Hippocampal formation (tissue), 2 donors: ENCODE measurements at regions not wholly inside any gene's neighbourhood (a gene's known extent, or its start where the extent isn't known, plus 50 kb on each side); places are given as distances from the start of the nearest gene placed in this dataset.
A peak's percentile ranks its signal among the peaks of the same experiment; 100 is the strongest.

Source experiments
- DNase-seq, 2 donors: peaks; one replicate each; lab custom pipeline; 2025; lab: John Stamatoyannopoulos, UW

- no peak for DNase-seq
Observed at GRCh38 chr6:71481011-71481410, 192.4 kb downstream of the OGFRL1 start.

GRCh38 chr6:71481801-71482200 lies 193.2 kb downstream of the OGFRL1 start:
- no peak for DNase-seq

- DNase-seq, result no peak
Observed at GRCh38 chr6:71482742-71483141, 194.1 kb downstream of the OGFRL1 start.

GRCh38 chr6:71486461-71486860 lies 197.8 kb downstream of the OGFRL1 start:
- DNase-seq, result no peak

- no peak for DNase-seq
Observed at GRCh38 chr6:71488186-71488585, 199.6 kb downstream of the OGFRL1 start.

GRCh38 chr6:71489736-71490135 lies 201.1 kb downstream of the OGFRL1 start:
- no peak for DNase-seq

GRCh38 chr6:71490876-71491275 lies 202.3 kb downstream of the OGFRL1 start:
- DNase-seq, result no peak

GRCh38 chr6:71491844-71492243 lies 203.2 kb downstream of the OGFRL1 start:
- DNase-seq, result no peak

GRCh38 chr6:71492668-71493067 lies 204.1 kb downstream of the OGFRL1 start:
- DNase-seq, result no peak

- no peak for DNase-seq
Observed at GRCh38 chr6:71496018-71496721, 207.6 kb downstream of the OGFRL1 start.

- no peak for DNase-seq
Observed at GRCh38 chr6:71496722-71497033, 208.1 kb downstream of the OGFRL1 start.

GRCh38 chr6:71498638-71499037 lies 210.0 kb downstream of the OGFRL1 start:
- DNase-seq, result no peak

GRCh38 chr6:71499667-71500066 lies 211.1 kb downstream of the OGFRL1 start:
- no peak for DNase-seq

- no peak for DNase-seq
Observed at GRCh38 chr6:71502168-71502567, 213.6 kb downstream of the OGFRL1 start.

GRCh38 chr6:71502956-71503355 lies 214.3 kb downstream of the OGFRL1 start:
- no peak for DNase-seq

- no peak for DNase-seq
Observed at GRCh38 chr6:71507183-71507582, 218.6 kb downstream of the OGFRL1 start.

GRCh38 chr6:71509191-71510005 lies 220.8 kb downstream of the OGFRL1 start:
- DNase-seq, result no peak

GRCh38 chr6:71510057-71510713 lies 221.6 kb downstream of the OGFRL1 start:
- DNase-seq, result peak; percentile 9 to 54

- DNase-seq, result no peak
Observed at GRCh38 chr6:71510856-71511255, 222.2 kb downstream of the OGFRL1 start.

- DNase-seq, result no peak
Observed at GRCh38 chr6:71512256-71512655, 223.6 kb downstream of the OGFRL1 start.

GRCh38 chr6:71513036-71513435 lies 224.4 kb downstream of the OGFRL1 start:
- no peak for DNase-seq

GRCh38 chr6:71523548-71523947 lies 234.9 kb downstream of the OGFRL1 start:
- DNase-seq, result no peak

GRCh38 chr6:71524201-71524600 lies 235.6 kb downstream of the OGFRL1 start:
- no peak for DNase-seq
